ENCODE measurements at regions not wholly inside any gene's neighbourhood (a gene's known extent, or its start where the extent isn't known, plus 50 kb on each side); places are given as distances from the start of the nearest gene placed in this dataset.

DNA sequence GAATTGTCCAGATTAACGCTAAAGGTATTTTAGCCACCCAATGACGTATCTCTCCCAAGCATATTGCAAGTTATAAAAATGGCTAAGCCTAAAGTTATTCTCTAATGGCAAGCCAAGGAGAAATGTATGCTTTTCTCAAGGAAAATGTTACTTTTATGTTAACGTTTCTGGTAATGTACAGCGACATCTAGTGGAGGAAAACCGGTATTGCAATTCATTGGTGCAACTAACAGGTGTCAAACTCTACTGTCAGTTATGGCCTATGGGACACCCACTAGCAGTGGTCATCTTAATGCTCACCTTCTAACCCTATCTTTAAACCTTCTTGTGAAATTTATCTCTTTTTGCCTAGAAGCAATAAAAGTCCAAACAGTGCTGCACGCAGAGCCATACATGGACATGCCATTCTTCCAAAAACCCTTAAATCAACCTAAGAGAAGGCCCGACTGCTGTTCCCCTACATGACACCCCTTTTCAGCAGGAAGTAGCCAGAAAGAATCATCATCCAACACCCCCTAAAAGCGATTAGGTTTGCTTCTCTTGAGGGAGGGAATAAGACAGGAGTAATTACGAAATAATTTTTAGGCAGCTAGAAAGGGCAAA is 68.7 kb upstream of the LRIF1 start:
- Histone ChIP-seq H3K27ac (replicated peaks) (no peak overlapping the region), H3K4me3 (replicated peaks; ENCODE audit: insufficient read depth, low read length) (no peak overlapping the region), H3K27me3 (ENCODE audit: insufficient read depth, poor library complexity, severe bottlenecking) (no peaks in the 10 kb centered on the region)
- TF ChIP-seq CTCF (IDR thresholded peaks at IDR 0.05; ENCODE audit: insufficient read depth, low read length) (peak; percentile 87), POLR2AphosphoS5 (IDR thresholded peaks at IDR 0.05; ENCODE audit: low read depth) (no peak)
- peak; percentile 4 to 55 for DNase-seq (ENCODE audit: low read depth in 1 of 2, low spot score in 1 of 2)

GRCh38 chr1:111030590-111030989 is 66.9 kb upstream of the LRIF1 start:
- Histone ChIP-seq H3K27me3 (ENCODE audit: insufficient read depth, poor library complexity, severe bottlenecking) (no peaks in the 10 kb centered on the region), H3K27ac (replicated peaks) (no peak overlapping the region), H3K4me3 (replicated peaks; ENCODE audit: insufficient read depth, low read length) (no peak overlapping the region)
- peak; percentile 92 for TF ChIP-seq CTCF (IDR thresholded peaks at IDR 0.05; ENCODE audit: insufficient read depth, low read length)
- no peak for TF ChIP-seq POLR2AphosphoS5 (IDR thresholded peaks at IDR 0.05; ENCODE audit: low read depth)
- TF ChIP-seq SPI1 (IDR thresholded peaks at IDR 0.05; ENCODE audit: borderline replicate concordance, low read depth): no peak
- TF ChIP-seq GABPA (IDR thresholded peaks at IDR 0.05; ENCODE audit: low read depth): no peak
- TF ChIP-seq, protein P1, sequence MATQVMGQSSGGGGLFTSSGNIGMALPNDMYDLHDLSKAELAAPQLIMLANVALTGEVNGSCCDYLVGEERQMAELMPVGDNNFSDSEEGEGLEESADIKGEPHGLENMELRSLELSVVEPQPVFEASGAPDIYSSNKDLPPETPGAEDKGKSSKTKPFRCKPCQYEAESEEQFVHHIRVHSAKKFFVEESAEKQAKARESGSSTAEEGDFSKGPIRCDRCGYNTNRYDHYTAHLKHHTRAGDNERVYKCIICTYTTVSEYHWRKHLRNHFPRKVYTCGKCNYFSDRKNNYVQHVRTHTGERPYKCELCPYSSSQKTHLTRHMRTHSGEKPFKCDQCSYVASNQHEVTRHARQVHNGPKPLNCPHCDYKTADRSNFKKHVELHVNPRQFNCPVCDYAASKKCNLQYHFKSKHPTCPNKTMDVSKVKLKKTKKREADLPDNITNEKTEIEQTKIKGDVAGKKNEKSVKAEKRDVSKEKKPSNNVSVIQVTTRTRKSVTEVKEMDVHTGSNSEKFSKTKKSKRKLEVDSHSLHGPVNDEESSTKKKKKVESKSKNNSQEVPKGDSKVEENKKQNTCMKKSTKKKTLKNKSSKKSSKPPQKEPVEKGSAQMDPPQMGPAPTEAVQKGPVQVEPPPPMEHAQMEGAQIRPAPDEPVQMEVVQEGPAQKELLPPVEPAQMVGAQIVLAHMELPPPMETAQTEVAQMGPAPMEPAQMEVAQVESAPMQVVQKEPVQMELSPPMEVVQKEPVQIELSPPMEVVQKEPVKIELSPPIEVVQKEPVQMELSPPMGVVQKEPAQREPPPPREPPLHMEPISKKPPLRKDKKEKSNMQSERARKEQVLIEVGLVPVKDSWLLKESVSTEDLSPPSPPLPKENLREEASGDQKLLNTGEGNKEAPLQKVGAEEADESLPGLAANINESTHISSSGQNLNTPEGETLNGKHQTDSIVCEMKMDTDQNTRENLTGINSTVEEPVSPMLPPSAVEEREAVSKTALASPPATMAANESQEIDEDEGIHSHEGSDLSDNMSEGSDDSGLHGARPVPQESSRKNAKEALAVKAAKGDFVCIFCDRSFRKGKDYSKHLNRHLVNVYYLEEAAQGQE (IDR thresholded peaks at IDR 0.05; ENCODE audit: insufficient replicate concordance, low read depth): no peak
- peak; percentile 11 to 65 for DNase-seq (ENCODE audit: low read depth in 1 of 2, low spot score in 1 of 2)

GRCh38 chr1:111025109-111025508 is 61.4 kb upstream of the LRIF1 start:
- Histone ChIP-seq H3K27me3 (ENCODE audit: insufficient read depth, poor library complexity, severe bottlenecking) (no peaks in the 10 kb centered on the region), H3K27ac (replicated peaks) (no peak overlapping the region), H3K4me3 (replicated peaks; ENCODE audit: insufficient read depth, low read length) (no peak overlapping the region)
- TF ChIP-seq GABPA (IDR thresholded peaks at IDR 0.05; ENCODE audit: low read depth) (no peak), POLR2AphosphoS5 (IDR thresholded peaks at IDR 0.05; ENCODE audit: low read depth) (no peak), SPI1 (IDR thresholded peaks at IDR 0.05; ENCODE audit: borderline replicate concordance, low read depth) (no peak), CTCF (IDR thresholded peaks at IDR 0.05; ENCODE audit: insufficient read depth, low read length) (no peak)
- TF ChIP-seq, protein P1 (IDR thresholded peaks at IDR 0.05; ENCODE audit: insufficient replicate concordance, low read depth): no peak
- DNase-seq (ENCODE audit: low read depth in 1 of 2, low spot score in 1 of 2): no peak

DNA sequence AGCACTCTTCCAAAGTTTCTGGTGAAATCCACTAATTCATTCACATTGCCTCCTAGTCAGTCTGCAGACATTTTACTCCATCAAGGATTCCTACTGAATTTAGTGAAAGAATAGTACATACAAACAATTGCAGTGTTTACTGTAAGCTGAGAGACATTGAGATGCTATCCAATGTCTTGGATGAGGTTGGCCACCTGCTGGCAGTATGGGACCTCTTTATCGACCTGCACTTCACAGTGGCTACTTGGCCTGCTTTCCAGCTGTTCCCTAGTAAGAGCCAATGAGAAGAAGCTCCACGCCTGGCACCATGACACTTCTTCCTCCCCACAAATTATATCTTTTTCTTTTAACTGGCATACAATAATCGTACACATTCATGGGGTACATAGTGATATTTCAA is 51.5 kb upstream of the LRIF1 start:
- no peak overlapping the region for H3K4me3 ChIP-seq (replicated peaks; ENCODE audit: insufficient read depth, low read length)
- no peak for TF ChIP-seq GABPA (IDR thresholded peaks at IDR 0.05; ENCODE audit: low read depth)
- no peak for TF ChIP-seq SPI1 (IDR thresholded peaks at IDR 0.05; ENCODE audit: borderline replicate concordance, low read depth)
- TF ChIP-seq, protein P1 (IDR thresholded peaks at IDR 0.05; ENCODE audit: insufficient replicate concordance, low read depth): no peak
- TF ChIP-seq CTCF (IDR thresholded peaks at IDR 0.05; ENCODE audit: insufficient read depth, low read length): no peak
- no peak for TF ChIP-seq POLR2AphosphoS5 (IDR thresholded peaks at IDR 0.05; ENCODE audit: low read depth)
- DNase-seq (ENCODE audit: low read depth in 1 of 2, low spot score in 1 of 2): no peak
- H3K27ac ChIP-seq (replicated peaks): no peak overlapping the region
- no peaks in the 10 kb centered on the region for H3K27me3 ChIP-seq (ENCODE audit: insufficient read depth, poor library complexity, severe bottlenecking)

All from HL-60 (cell line).